Prostate gland (tissue), 2 donors: ENCODE measurements at regions not wholly inside any gene's neighbourhood (a gene's known extent, or its start where the extent isn't known, plus 50 kb on each side); places are given as distances from the start of the nearest gene placed in this dataset.
"Not testable (repeated sequence)": the region's sequence is repeated elsewhere in the genome, so short reads cannot be mapped to it uniquely, and the experiment has no call there.

Experiments
- DNase-seq: peaks from one replicate; pipeline ENCODE4 v3.0.0-alpha.2; 2019; ENCODE audit warnings: low spot score
- H3K27ac ChIP-seq, 2 donors: fragments of 200-600 bp; sonication (generic); 2 replicates each; pipeline ENCODE4 v1.5.1; 2017 to 2019
- H3K27me3 ChIP-seq: fragments of 200-600 bp; sonication (generic); replicated peaks from 2 replicates; pipeline ENCODE4 v1.5.1; 2019; ENCODE audit not compliant: insufficient read depth
- H3K36me3 ChIP-seq, 2 donors: fragments of 200-600 bp; sonication (generic); 1 replicate in 1 of 2; 2 replicates in 1 of 2; pipeline versions ENCODE4 v1.5.1 to v1.8.1; 2017 to 2019
- H3K4me1 ChIP-seq: fragments of 200-600 bp; sonication (generic); replicated peaks from 2 replicates; pipeline ENCODE4 v1.5.1; 2019
- H3K4me3 ChIP-seq, 2 donors: fragments of 200-600 bp; sonication (generic); 2 replicates each; pipeline ENCODE4 v1.5.1; 2017 to 2019
- H3K9me3 ChIP-seq: fragments of 200-600 bp; sonication (generic); 2 replicates; pipeline ENCODE4 v1.5.1; 2017
- POLR2A ChIP-seq: fragments of 450-650 bp; IDR thresholded peaks from one replicate; pipeline ENCODE4 v1.6.1; 2016; ENCODE audit warnings: antibody characterized with exemption, mild to moderate bottlenecking
- POLR2AphosphoS5 ChIP-seq: sonication (generic); formaldehyde crosslinking; IDR thresholded peaks from one replicate; pipeline ENCODE4 v1.6.1; 2017; ENCODE audit warnings: antibody characterized with exemption
- WGBS: methylation state at CpG from one replicate; pipeline ENCODE4 v1.1.5; 2018; 5-methylcytosine and 5-hydroxymethylcytosine counted together
- intact Hi-C: fragments of 100-400 bp; cut with DNase I; formaldehyde crosslinking; loops from one replicate; pipeline ENCODE4 v1.14.2; 2022
- TF ChIP-seq, protein P1 (sequence below), 4 experiments: fragments of 200-600 bp in 2 of 4; fragments of 450-650 bp in 2 of 4; sonication (generic) in 2 of 4; IDR thresholded peaks; 1 replicate in 3 of 4; 2 replicates in 1 of 4; pipeline ENCODE4 v1.5.1; 2016 to 2019; ENCODE audit warnings: antibody characterized with exemption in 4 of 4, mild to moderate bottlenecking in 2 of 4, moderate library complexity in 2 of 4

DNA sequence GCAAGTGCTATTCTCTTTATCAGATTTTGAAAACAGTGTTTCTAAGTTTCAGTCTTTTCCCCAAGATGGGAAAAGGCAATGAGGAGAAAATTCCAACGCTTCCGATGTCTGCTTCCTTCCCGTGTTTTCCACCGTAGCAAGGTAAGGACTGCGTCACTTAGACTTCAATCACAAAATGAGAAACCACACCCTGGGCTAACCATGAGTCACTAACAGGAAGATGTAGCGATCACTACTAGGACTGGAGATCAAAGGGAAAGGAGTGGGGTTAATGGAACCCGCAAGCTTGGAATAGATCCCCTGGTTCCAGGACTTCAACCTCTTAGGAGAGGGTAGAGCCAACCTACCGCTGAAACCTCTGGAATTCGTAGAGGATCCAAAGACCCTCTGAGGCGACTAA is 250.7 kb upstream of the ZFP42 start:
- H3K9me3 ChIP-seq = no peaks in the 10 kb centered on the region
- no peaks in the 10 kb centered on the region for H3K27me3 ChIP-seq
- intact Hi-C loops = no loop called here
- no peaks in the 10 kb centered on the region for H3K36me3 ChIP-seq
- no peaks in the 10 kb centered on the region for H3K4me1 ChIP-seq
- H3K27ac ChIP-seq = no peak overlapping the region
- DNase-seq = no peak
- 91% methylated on average over 10 of the region's 10 CpGs for WGBS
- H3K4me3 ChIP-seq = no peak overlapping the region
- no peak for TF ChIP-seq POLR2A
- no peak for TF ChIP-seq POLR2AphosphoS5
- TF ChIP-seq, protein P1, sequence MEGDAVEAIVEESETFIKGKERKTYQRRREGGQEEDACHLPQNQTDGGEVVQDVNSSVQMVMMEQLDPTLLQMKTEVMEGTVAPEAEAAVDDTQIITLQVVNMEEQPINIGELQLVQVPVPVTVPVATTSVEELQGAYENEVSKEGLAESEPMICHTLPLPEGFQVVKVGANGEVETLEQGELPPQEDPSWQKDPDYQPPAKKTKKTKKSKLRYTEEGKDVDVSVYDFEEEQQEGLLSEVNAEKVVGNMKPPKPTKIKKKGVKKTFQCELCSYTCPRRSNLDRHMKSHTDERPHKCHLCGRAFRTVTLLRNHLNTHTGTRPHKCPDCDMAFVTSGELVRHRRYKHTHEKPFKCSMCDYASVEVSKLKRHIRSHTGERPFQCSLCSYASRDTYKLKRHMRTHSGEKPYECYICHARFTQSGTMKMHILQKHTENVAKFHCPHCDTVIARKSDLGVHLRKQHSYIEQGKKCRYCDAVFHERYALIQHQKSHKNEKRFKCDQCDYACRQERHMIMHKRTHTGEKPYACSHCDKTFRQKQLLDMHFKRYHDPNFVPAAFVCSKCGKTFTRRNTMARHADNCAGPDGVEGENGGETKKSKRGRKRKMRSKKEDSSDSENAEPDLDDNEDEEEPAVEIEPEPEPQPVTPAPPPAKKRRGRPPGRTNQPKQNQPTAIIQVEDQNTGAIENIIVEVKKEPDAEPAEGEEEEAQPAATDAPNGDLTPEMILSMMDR (IDR thresholded peaks at IDR 0.05) = no peak

DNA sequence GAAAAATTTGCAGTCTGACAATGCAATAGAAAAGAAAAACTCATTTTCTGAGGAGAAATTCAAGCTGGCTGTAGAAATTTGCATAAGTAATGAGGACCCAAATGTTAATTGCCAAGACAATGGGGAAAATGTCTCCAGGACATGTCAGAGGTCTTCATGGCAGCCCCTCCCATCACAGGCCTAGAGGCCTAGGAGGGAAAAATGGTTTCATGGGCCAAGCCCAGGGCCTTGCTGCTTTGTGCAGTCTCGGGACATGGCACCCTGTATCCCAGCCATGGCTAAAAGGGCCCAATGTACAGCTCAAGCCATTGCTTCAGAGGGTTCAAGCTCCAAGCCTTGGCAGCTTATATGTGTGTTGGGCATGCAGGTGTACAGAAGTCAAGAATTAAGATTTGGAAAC is 244.9 kb upstream of the ZFP42 start:
- DNase-seq, H3K9me3 ChIP-seq, H3K4me1 ChIP-seq, H3K27me3 ChIP-seq, intact Hi-C loops, H3K27ac ChIP-seq, H3K4me3 ChIP-seq, H3K36me3 ChIP-seq: not testable (repeated sequence)
- WGBS = 83% methylated on average over 1 of the region's 1 CpG

DNA sequence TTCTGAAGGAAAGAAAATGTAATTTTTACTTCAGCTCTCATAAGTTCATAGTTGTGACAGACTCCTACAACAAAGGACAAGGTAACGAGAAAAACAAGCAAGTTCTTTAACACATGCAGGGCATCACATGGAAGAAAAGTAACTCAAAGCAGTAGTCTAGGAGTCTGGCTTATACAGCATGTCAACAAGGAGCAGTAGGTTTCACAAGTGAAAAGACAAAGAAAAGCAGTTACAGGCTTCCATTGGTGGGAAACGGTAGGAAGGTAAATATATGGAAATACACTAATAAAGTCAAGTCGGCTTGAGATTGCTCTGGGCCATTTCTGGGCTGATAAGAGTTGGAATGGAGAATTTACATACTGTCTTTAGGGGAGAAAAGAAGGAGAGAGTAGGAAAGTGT is 228.4 kb upstream of the ZFP42 start:
- Histone ChIP-seq H3K4me1 (no peaks in the 10 kb centered on the region), H3K4me3 (no peak overlapping the region), H3K36me3 (no peaks in the 10 kb centered on the region), H3K9me3 (no peaks in the 10 kb centered on the region), H3K27ac (no peak overlapping the region), H3K27me3 (no peaks in the 10 kb centered on the region)
- WGBS = 37% methylated on average over 3 of the region's 3 CpGs
- intact Hi-C loops = no loop called here
- no peak for DNase-seq
- TF ChIP-seq POLR2A (no peak), POLR2AphosphoS5 (no peak)
- TF ChIP-seq, protein P1 (IDR thresholded peaks at IDR 0.05) = no peak

DNA sequence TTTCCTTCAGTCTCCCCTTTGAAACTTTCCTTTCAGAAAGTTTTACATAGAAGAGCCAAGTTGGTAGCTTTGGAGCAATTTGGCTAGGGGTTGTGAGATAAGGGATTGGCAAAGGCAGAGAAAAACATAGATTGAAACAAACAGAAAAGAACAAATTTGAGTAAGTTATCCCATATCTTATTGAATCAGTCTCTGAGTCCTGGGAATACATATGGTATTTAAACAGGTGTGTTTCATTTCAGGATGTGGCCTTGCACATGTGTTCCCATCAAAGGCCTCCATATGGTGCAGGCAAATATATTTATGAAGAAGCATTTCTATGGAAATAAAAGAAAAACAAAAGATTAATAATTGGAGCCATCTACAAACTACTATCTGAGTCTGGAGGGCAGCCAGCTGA is 227.9 kb upstream of the ZFP42 start:
- Histone ChIP-seq H3K27ac (no peak overlapping the region), H3K36me3 (no peaks in the 10 kb centered on the region), H3K9me3 (no peaks in the 10 kb centered on the region), H3K27me3 (no peaks in the 10 kb centered on the region), H3K4me1 (no peaks in the 10 kb centered on the region), H3K4me3 (no peak overlapping the region)
- DNase-seq = no peak
- TF ChIP-seq POLR2AphosphoS5 (no peak), POLR2A (no peak)
- intact Hi-C loops = no loop called here

DNA sequence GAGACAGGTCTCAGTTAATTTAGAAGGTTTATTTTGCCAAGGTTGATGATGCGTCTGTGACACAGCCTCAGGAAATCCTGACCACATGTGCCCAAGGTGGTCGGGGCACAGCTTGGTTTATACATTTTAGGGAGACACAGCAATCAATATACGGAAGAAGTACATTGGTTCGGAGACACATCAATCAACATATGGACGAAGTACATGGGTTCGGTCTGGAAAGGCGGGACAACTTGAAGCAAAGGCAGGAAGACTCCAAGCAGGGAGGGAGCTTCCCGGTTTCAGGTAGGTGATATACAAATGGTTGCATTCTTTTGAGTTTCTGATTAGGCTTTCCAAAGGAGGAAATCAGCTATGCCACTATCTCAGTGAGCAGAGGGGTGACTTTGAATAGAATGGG is 225.2 kb upstream of the ZFP42 start:
- intact Hi-C loops = no loop called here
- DNase-seq = no peak
- no peak for TF ChIP-seq POLR2A
- TF ChIP-seq, protein P1 (IDR thresholded peaks at IDR 0.05) = no peak
- TF ChIP-seq POLR2AphosphoS5 = no peak
- Histone ChIP-seq H3K4me3 (no peak overlapping the region), H3K27ac (no peak overlapping the region), H3K4me1 (no peaks in the 10 kb centered on the region), H3K9me3 (no peaks in the 10 kb centered on the region), H3K36me3 (no peaks in the 10 kb centered on the region), H3K27me3 (no peaks in the 10 kb centered on the region)
- WGBS = 94% methylated on average over 8 of the region's 8 CpGs

DNA sequence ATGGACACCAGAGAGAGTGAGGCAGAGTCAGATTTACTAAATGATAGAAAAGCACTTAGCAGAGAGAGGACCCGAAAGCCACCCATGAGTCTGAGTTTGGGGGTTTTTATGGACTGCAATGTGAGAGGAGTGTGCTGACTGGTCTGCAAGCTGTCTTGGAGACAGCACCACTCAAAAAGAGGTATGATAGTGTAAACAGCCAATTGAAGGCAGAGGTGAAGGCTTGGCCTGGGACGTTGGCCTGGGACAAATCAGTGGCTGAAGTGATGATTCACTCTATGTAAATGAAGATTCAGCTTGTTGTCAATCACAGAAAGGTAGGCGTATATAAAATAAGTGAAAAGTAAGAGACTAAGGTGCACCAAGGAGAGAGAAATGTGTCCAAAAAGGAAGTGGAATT is 217.6 kb upstream of the ZFP42 start:
- no peaks in the 10 kb centered on the region for H3K36me3 ChIP-seq
- 83% methylated on average over 3 of the region's 3 CpGs for WGBS
- TF ChIP-seq POLR2A (no peak), POLR2AphosphoS5 (no peak)
- TF ChIP-seq, protein P1 (IDR thresholded peaks at IDR 0.05) = no peak

More for the DNA sequence above, 217.6 kb upstream of the ZFP42 start:
- no peaks in the 10 kb centered on the region for H3K4me1 ChIP-seq
- DNase-seq = no peak
- no peaks in the 10 kb centered on the region for H3K27me3 ChIP-seq
- intact Hi-C loops = no loop called here
- H3K4me3 ChIP-seq = no peak overlapping the region
- no peaks in the 10 kb centered on the region for H3K9me3 ChIP-seq
- no peak overlapping the region for H3K27ac ChIP-seq
